ACC112 (cell line): ENCODE measurements at regions not wholly inside any gene's neighbourhood (a gene's known extent, or its start where the extent isn't known, plus 50 kb on each side); places are given as distances from the start of the nearest gene placed in this dataset.

Source experiments
- H2AFZ ChIP-seq: fragments of 200-600 bp; sonication (generic); one replicate; pipeline ENCODE4 v1.6.0; 2017; ENCODE audit warnings: antibody characterized with exemption, low read length; ENCODE audit not compliant: unreplicated experiment
- H3K27ac ChIP-seq: fragments of 200-600 bp; sonication (generic); 2 replicates; pipeline ENCODE4 v1.5.1; 2014; ENCODE audit warnings: low read depth, mild to moderate bottlenecking, antibody characterized with exemption, low read length, moderate library complexity
- H3K27me3 ChIP-seq: fragments of 200-600 bp; sonication (generic); 2 replicates; pipeline ENCODE4 v1.6.1; 2014; ENCODE audit warnings: mild to moderate bottlenecking, antibody characterized with exemption, low read length, moderate library complexity, mixed read lengths; ENCODE audit not compliant: insufficient read depth
- H3K36me3 ChIP-seq: fragments of 200-600 bp; sonication (generic); 2 replicates; pipeline ENCODE4 v1.6.1; 2016; ENCODE audit warnings: mild to moderate bottlenecking, antibody characterized with exemption, low read length, moderate library complexity, mixed read lengths; ENCODE audit not compliant: insufficient read depth
- H3K4me1 ChIP-seq: fragments of 200-600 bp; sonication (generic); one replicate; pipeline ENCODE4 v1.6.1; 2016; ENCODE audit warnings: low read length, mixed read lengths; ENCODE audit not compliant: insufficient read depth, unreplicated experiment, control insufficient read depth
- H3K4me3 ChIP-seq: fragments of 200-600 bp; sonication (generic); 2 replicates; pipeline ENCODE4 v1.5.1; 2014; ENCODE audit warnings: mild to moderate bottlenecking, low read depth, low read length
- H3K79me2 ChIP-seq: fragments of 200-600 bp; sonication (generic); one replicate; pipeline ENCODE4 v1.6.0; 2016; ENCODE audit warnings: low read length; ENCODE audit not compliant: control insufficient read depth, unreplicated experiment, insufficient read depth

GRCh38 chr5:101937041-101937440 is 359.0 kb downstream of the SLCO4C1 start:
- Histone ChIP-seq H2AFZ (no peak overlapping the region), H3K4me3 (no peak overlapping the region), H3K79me2 (no peaks in the 10 kb centered on the region), H3K4me1 (no peaks in the 10 kb centered on the region), H3K27me3 (no peaks in the 10 kb centered on the region), H3K27ac (no peak overlapping the region), H3K36me3 (no peaks in the 10 kb centered on the region)

GRCh38 chr5:101935086-101935485 is 361.0 kb downstream of the SLCO4C1 start:
- Histone ChIP-seq H3K4me1 (no peaks in the 10 kb centered on the region), H3K79me2 (no peaks in the 10 kb centered on the region), H3K27me3 (no peaks in the 10 kb centered on the region), H3K4me3 (no peak overlapping the region), H2AFZ (no peak overlapping the region), H3K36me3 (no peaks in the 10 kb centered on the region), H3K27ac (no peak overlapping the region)

GRCh38 chr5:101932599-101932998 is 363.5 kb downstream of the SLCO4C1 start:
- H3K27me3 ChIP-seq: no peaks in the 10 kb centered on the region
- no peaks in the 10 kb centered on the region for H3K79me2 ChIP-seq
- H3K27ac ChIP-seq: no peak overlapping the region
- H3K4me3 ChIP-seq: no peak overlapping the region
- no peak overlapping the region for H2AFZ ChIP-seq
- H3K36me3 ChIP-seq: no peaks in the 10 kb centered on the region
- no peaks in the 10 kb centered on the region for H3K4me1 ChIP-seq

GRCh38 chr5:101929628-101930027 is 366.5 kb downstream of the SLCO4C1 start:
- H2AFZ ChIP-seq: no peak overlapping the region
- no peaks in the 10 kb centered on the region for H3K27me3 ChIP-seq
- no peaks in the 10 kb centered on the region for H3K36me3 ChIP-seq
- H3K79me2 ChIP-seq: no peaks in the 10 kb centered on the region
- no peak overlapping the region for H3K27ac ChIP-seq
- H3K4me3 ChIP-seq: no peak overlapping the region
- no peaks in the 10 kb centered on the region for H3K4me1 ChIP-seq

- H2AFZ ChIP-seq: no peak overlapping the region
- H3K27me3 ChIP-seq: no peaks in the 10 kb centered on the region
- no peaks in the 10 kb centered on the region for H3K4me1 ChIP-seq
- H3K4me3 ChIP-seq: no peak overlapping the region
- H3K36me3 ChIP-seq: no peaks in the 10 kb centered on the region
- no peak overlapping the region for H3K27ac ChIP-seq
- no peaks in the 10 kb centered on the region for H3K79me2 ChIP-seq
These were observed 378.9 kb downstream of the SLCO4C1 start for GRCh38 chr5:101917166-101917565.

- Histone ChIP-seq H2AFZ (no peak overlapping the region), H3K79me2 (no peaks in the 10 kb centered on the region), H3K4me1 (no peaks in the 10 kb centered on the region), H3K4me3 (no peak overlapping the region), H3K36me3 (no peaks in the 10 kb centered on the region), H3K27ac (no peak overlapping the region), H3K27me3 (no peaks in the 10 kb centered on the region)
These were observed 380.5 kb downstream of the SLCO4C1 start for GRCh38 chr5:101915554-101915953.

- Histone ChIP-seq H3K27me3 (no peaks in the 10 kb centered on the region), H3K4me1 (no peaks in the 10 kb centered on the region), H3K79me2 (no peaks in the 10 kb centered on the region), H3K27ac (no peak overlapping the region), H2AFZ (no peak overlapping the region), H3K36me3 (no peaks in the 10 kb centered on the region), H3K4me3 (no peak overlapping the region)
These were observed 391.3 kb downstream of the SLCO4C1 start for GRCh38 chr5:101904736-101905135.

GRCh38 chr5:101897914-101898313 is 398.2 kb downstream of the SLCO4C1 start:
- no peak overlapping the region for H3K27ac ChIP-seq
- H3K4me3 ChIP-seq: no peak overlapping the region
- H3K36me3 ChIP-seq: no peaks in the 10 kb centered on the region
- H3K27me3 ChIP-seq: no peaks in the 10 kb centered on the region
- no peak overlapping the region for H2AFZ ChIP-seq
- no peaks in the 10 kb centered on the region for H3K79me2 ChIP-seq
- no peaks in the 10 kb centered on the region for H3K4me1 ChIP-seq

GRCh38 chr5:101894985-101895384 is 401.1 kb downstream of the SLCO4C1 start:
- Histone ChIP-seq H3K27me3 (no peaks in the 10 kb centered on the region), H3K4me3 (no peak overlapping the region), H3K27ac (no peak overlapping the region), H3K4me1 (no peaks in the 10 kb centered on the region), H3K36me3 (no peaks in the 10 kb centered on the region), H3K79me2 (no peaks in the 10 kb centered on the region), H2AFZ (no peak overlapping the region)

GRCh38 chr5:101878190-101878589 is 417.9 kb downstream of the SLCO4C1 start:
- Histone ChIP-seq H3K36me3 (no peaks in the 10 kb centered on the region), H2AFZ (no peak overlapping the region), H3K27ac (no peak overlapping the region), H3K27me3 (no peaks in the 10 kb centered on the region), H3K4me1 (no peaks in the 10 kb centered on the region), H3K4me3 (no peak overlapping the region), H3K79me2 (no peaks in the 10 kb centered on the region)

- Histone ChIP-seq H3K36me3 (no peaks in the 10 kb centered on the region), H2AFZ (no peak overlapping the region), H3K79me2 (no peaks in the 10 kb centered on the region), H3K27ac (no peak overlapping the region), H3K4me1 (no peaks in the 10 kb centered on the region), H3K4me3 (no peak overlapping the region), H3K27me3 (no peaks in the 10 kb centered on the region)
These were observed 418.6 kb downstream of the SLCO4C1 start for GRCh38 chr5:101877451-101877850.
